SIG-M5 (cell line): ENCODE measurements at regions not wholly inside any gene's neighbourhood (a gene's known extent, or its start where the extent isn't known, plus 50 kb on each side); places are given as distances from the start of the nearest gene placed in this dataset.
"Not testable (repeated sequence)": the region's sequence is repeated elsewhere in the genome, so short reads cannot be mapped to it uniquely, and the experiment has no call there.

ENCODE experiments used
- DNase-seq: peaks from one replicate; lab custom pipeline; 2025; lab: John Stamatoyannopoulos, UW

- no peak for DNase-seq
Observed at GRCh38 chr1:222037720-222038119, 295.8 kb upstream of the DUSP10 start.

DNA sequence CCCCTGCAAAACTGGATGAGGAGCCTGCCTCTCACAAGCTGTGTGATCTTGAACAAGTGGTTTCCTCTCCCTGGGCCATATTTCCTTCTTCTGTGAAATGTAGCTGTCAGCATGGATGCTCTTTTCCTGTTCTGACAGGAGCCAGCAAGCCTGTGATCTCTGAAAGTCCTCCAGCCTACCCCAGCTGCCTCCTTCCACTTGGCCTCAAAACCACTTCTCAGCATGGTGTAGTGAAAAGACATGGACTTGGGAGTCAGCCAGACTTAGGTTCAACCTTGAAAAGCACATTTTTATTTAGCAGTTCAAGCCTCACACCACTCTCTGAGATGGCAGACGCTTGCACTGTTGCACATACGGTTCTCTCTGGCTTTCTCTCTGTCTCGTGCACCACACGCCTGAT, 292.9 kb upstream of the DUSP10 start:
- DNase-seq = no peak

GRCh38 chr1:222033450-222033849, 291.6 kb upstream of the DUSP10 start:
- DNase-seq = no peak

DNA sequence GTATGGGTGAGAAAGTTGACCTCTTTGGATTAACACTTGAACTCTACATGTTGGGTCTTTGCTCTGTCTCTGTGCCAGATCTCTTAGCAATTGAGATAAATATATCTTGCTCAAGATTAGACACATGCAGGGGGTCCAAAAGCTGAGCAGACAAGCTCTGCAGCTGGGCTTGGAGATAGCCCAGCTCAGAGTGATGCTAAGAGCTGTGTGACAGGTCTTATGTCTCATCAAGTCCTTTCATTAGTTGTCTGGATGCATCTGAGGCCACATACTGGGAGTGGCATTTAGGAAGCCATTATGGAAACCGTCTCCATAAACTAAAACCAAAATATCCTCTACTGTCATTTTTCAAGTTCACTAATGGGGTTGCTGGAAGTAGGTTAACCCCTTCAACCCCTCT, 289.4 kb upstream of the DUSP10 start:
- no peak for DNase-seq

- no peak for DNase-seq
Observed at GRCh38 chr1:222028676-222029075, 286.8 kb upstream of the DUSP10 start.

DNA sequence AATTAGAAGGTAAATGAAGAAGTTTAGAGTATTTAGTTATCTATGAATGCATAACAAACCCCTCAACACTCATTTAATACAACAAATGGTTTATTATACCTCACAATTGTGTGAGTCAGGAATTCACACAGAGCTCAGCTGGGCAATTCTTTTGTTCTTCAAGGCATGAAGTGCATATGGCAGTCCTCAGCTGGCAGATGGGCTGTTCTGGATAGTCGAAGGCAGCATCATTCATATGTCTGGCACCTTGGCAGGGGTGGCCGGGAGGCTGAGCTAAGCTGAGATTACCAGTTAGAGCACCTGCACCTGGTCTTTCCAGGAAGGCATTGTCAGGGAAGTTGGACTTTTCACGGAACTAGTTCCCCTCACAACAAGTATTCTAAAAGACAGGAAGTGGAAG, 286.2 kb upstream of the DUSP10 start:
- no peak for DNase-seq

DNA sequence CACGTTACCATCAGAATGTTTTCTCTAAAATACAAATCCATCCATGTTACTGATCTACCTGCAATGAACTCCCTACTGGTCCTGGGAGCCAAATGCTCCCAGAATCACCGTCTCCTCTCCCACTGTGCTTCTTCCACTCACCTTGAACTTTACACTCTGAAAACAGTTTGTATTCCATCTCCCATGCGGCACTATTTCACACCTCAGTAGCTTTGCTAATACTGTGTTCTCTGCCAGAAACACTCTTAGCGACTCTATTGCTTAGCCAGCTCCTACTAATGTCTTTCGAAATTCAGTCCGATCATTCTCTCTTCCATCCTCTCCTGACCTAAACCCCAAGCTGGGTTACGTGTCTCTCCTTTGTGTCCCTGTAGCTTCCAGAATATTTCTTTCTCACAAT, 284.4 kb upstream of the DUSP10 start:
- no peak for DNase-seq

- no peak for DNase-seq
Observed at GRCh38 chr1:222023025-222023424, 281.1 kb upstream of the DUSP10 start.

DNA sequence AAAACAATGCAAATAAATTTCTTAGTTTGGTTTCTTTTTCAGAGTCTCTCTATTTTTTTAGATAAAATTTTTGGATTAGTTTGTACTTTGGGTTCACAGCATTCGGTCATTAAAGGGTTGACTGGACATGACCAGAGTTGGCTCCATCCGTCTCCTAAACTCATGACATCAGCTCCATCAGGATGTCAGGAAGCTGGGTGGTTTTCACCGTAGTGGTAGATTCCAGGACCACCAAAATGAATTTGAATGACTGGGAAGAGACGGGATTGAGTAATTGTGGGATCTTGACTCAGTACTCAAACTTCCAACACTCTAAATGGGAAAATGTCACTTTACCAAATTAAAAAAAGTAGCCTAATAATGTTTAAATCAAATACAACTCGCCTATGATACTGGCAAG, 279.2 kb upstream of the DUSP10 start:
- no peak for DNase-seq

- DNase-seq = no peak
Observed at GRCh38 chr1:222020553-222020952, 278.7 kb upstream of the DUSP10 start.

DNA sequence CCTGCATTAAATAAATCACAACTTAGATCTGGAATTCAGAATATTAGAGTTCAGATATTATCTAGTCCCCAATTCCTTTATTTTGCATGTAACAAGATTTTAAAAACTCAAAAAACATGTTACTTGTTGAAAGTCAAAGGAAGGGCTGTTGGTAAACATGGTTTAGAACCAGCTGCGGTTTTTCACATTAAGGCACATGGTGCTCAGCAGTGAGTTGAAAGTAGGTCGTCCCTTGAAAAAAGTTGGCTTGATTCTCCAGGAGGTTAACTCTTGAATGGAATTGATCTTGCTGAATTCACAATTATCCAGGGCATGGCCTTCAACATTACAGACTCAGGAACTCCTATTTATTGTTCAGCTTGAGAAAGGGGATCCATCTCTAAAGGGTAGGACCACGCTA, 277.1 kb upstream of the DUSP10 start:
- DNase-seq = no peak

GRCh38 chr1:222018041-222018440, 276.2 kb upstream of the DUSP10 start:
- no peak for DNase-seq

DNA sequence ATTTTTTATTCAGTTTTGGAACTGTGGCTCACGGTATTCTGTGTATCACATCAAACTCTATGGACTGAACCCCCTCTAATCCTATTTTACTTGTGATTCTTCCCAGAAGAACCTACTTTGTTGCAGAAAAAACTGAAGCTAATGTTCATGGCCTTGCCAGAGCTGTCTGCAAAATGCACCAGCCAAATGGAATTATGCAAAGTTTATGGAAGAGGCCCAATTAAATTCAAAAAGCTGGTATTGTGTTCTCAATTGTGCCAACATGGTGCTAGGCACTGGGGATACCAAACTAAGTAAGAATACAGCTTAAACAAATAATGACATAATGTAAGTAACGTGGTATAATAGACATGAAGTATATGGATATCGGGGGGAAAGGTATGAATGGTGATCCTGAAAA, 273.8 kb upstream of the DUSP10 start:
- no peak for DNase-seq

DNA sequence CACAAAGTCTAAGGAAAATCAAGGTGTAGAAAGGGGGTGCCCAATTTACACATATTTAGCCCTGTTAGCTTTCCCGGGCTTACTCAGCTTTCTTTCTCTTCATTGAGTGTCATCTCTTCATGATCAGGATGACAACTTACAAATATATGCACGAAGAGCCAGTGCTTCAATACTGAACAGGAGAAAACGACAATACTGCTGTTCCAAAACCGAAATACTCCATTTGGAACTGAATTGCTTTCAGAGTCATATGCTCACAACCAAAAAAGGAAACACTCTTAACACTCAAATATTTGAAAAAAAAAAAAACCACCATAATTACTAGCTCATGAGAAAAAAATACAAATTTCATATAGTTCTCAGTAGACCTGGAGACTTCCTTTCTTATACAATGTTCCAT, 272.1 kb upstream of the DUSP10 start:
- no peak for DNase-seq

- no peak for DNase-seq
Observed at GRCh38 chr1:222012816-222013215, 270.9 kb upstream of the DUSP10 start.

GRCh38 chr1:222010306-222010705, 268.4 kb upstream of the DUSP10 start:
- no peak for DNase-seq

- no peak for DNase-seq
Observed at GRCh38 chr1:222009105-222009730, 267.3 kb upstream of the DUSP10 start.

- no peak for DNase-seq
Observed at GRCh38 chr1:222006715-222007114, 264.8 kb upstream of the DUSP10 start.

DNA sequence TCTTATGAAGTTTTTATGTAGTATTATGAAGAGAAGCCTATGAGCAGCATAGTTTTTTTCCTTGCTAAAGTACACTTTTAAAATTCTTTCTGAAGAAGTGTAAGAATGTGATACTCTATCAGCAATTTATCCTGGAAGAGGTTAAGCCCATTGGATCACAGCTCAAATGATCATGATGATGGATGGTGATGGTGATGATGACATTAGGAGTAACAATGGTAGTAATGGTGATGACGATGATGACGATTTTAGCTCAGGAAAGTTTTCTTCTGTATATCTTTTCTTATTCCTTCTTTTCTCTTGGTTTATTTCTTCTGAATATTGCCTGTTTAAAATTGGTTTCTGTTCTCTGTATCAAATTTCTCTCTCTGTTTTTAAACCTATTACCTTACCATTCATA, 262.9 kb upstream of the DUSP10 start:
- no peak for DNase-seq

DNA sequence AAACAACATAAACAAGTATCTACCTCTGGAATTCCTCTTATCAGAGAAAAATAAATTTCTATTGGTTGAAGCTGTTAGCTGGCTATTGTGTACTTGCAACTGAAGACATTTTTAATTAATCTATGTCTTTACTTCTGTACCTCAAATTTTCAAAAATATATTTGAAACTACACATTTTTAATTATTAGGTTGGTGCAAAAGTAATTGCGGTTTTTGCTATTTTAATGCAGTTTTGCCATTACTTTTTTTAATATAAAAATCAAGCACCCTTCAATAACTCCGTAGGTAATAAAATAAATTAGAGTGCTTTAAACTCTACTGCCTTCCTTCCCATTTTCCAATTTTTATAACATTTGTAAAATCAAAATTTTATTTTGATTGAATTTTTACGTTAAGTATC, 262.1 kb upstream of the DUSP10 start:
- no peak for DNase-seq

- no peak for DNase-seq
Observed at GRCh38 chr1:222002503-222002902, 260.6 kb upstream of the DUSP10 start.

DNA sequence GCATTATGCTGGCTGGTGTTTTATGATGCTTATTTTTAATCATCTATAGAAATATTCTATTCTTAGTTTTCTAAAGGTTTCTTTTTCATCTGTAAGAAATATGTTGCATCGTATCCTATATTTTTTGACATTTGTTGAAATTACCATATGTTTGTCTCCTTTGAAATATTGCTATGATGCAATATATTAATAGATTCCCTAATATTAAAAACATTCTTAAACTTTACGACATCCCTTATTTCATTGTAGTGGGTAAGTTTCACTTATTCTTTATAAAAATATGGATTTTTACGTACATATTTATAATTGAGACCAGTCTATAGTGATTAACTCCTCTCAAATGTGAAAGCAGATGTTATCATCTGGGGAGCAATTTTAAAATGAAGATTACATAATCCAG, 258.2 kb upstream of the DUSP10 start:
- no peak for DNase-seq

- DNase-seq = no peak
Observed at GRCh38 chr1:221998781-221999180, 256.9 kb upstream of the DUSP10 start.

GRCh38 chr1:221998186-221998612, 256.3 kb upstream of the DUSP10 start:
- no peak for DNase-seq

- not testable (repeated sequence) for DNase-seq
Observed at GRCh38 chr1:221997012-221997411, 255.1 kb upstream of the DUSP10 start.
